Suprapubic skin (tissue), 4 donors: ENCODE measurements at regions not wholly inside any gene's neighbourhood (a gene's known extent, or its start where the extent isn't known, plus 50 kb on each side); places are given as distances from the start of the nearest gene placed in this dataset.

Source experiments
- DNase-seq, 2 donors: peaks; one replicate each; pipeline ENCODE4 v3.0.0-alpha.2; 2019; ENCODE audit warnings: low spot score in 2 of 2
- H3K27ac ChIP-seq: fragments of 200-600 bp; sonication (generic); one replicate; pipeline ENCODE4 v1.5.1; 2019
- H3K27me3 ChIP-seq: fragments of 200-600 bp; sonication (generic); one replicate; pipeline ENCODE4 v1.5.1; 2019
- H3K36me3 ChIP-seq: fragments of 200-600 bp; sonication (generic); one replicate; pipeline ENCODE4 v1.5.1; 2019
- H3K4me1 ChIP-seq: fragments of 200-600 bp; sonication (generic); one replicate; pipeline ENCODE4 v1.5.1; 2019
- H3K4me3 ChIP-seq: fragments of 200-600 bp; sonication (generic); one replicate; pipeline ENCODE4 v1.5.1; 2019; ENCODE audit warnings: mild to moderate bottlenecking
- H3K9me3 ChIP-seq: fragments of 200-600 bp; sonication (generic); one replicate; pipeline ENCODE4 v1.5.1; 2019
- CTCF ChIP-seq, 2 donors: fragments of 200-600 bp in 1 of 2; fragments of 450-650 bp in 1 of 2; sonication (generic) in 1 of 2; IDR thresholded peaks; one replicate each; pipeline ENCODE4 v1.5.1; 2016 to 2019; ENCODE audit warnings: antibody characterized with exemption in 2 of 2, mild to moderate bottlenecking in 1 of 2, moderate library complexity in 1 of 2
- EP300 ChIP-seq: sonication (generic); formaldehyde crosslinking; IDR thresholded peaks from one replicate; pipeline ENCODE4 v1.6.1; 2017; ENCODE audit warnings: antibody characterized with exemption
- POLR2A ChIP-seq, 2 donors: fragments of 450-650 bp; IDR thresholded peaks; one replicate each; pipeline ENCODE4 v1.6.1; 2017; ENCODE audit warnings: antibody characterized with exemption in 2 of 2, mild to moderate bottlenecking in 2 of 2, moderate library complexity in 2 of 2
- POLR2AphosphoS5 ChIP-seq, 3 donors: sonication (generic); formaldehyde crosslinking; IDR thresholded peaks; one replicate each; pipeline ENCODE4 v1.6.1; 2017; ENCODE audit warnings: antibody characterized with exemption in 3 of 3
- WGBS: methylation state at CpG from one replicate; pipeline ENCODE4 v1.1.5; 2018; 5-methylcytosine and 5-hydroxymethylcytosine counted together

- Histone ChIP-seq H3K9me3 (no peaks in the 10 kb centered on the region), H3K4me3 (no peak overlapping the region), H3K4me1 (no peaks in the 10 kb centered on the region), H3K36me3 (no peaks in the 10 kb centered on the region), H3K27me3 (no peaks in the 10 kb centered on the region), H3K27ac (no peak overlapping the region)
- WGBS, result 54% methylated on average over 1 of the region's 1 CpG
- DNase-seq, result no peak
- TF ChIP-seq POLR2AphosphoS5 (IDR thresholded peaks at IDR 0.05), result no peak
- TF ChIP-seq POLR2A (IDR thresholded peaks at IDR 0.05), result no peak
- TF ChIP-seq EP300, result no peak
These were observed 423.7 kb downstream of the TXNL1 start for GRCh38 chr18:56214706-56215105.

GRCh38 chr18:56210520-56210919, 427.9 kb downstream of the TXNL1 start:
- DNase-seq, result no peak
- Histone ChIP-seq H3K27ac (no peak overlapping the region), H3K27me3 (no peaks in the 10 kb centered on the region), H3K36me3 (no peaks in the 10 kb centered on the region), H3K9me3 (no peaks in the 10 kb centered on the region), H3K4me3 (no peak overlapping the region), H3K4me1 (no peaks in the 10 kb centered on the region)
- 72% methylated on average over 3 of the region's 3 CpGs for WGBS
- TF ChIP-seq POLR2A (IDR thresholded peaks at IDR 0.05) (no peak), POLR2AphosphoS5 (IDR thresholded peaks at IDR 0.05) (no peak), CTCF (IDR thresholded peaks at IDR 0.05) (no peak), EP300 (no peak)

GRCh38 chr18:56207989-56208388, 430.4 kb downstream of the TXNL1 start:
- 97% methylated on average over 6 of the region's 6 CpGs for WGBS
- no peak for DNase-seq

GRCh38 chr18:56204052-56204451, 434.3 kb downstream of the TXNL1 start:
- Histone ChIP-seq H3K27ac (no peak overlapping the region), H3K36me3 (no peaks in the 10 kb centered on the region), H3K4me3 (no peak overlapping the region), H3K4me1 (peaks cover 3% of the 10 kb centered on the region), H3K9me3 (no peaks in the 10 kb centered on the region), H3K27me3 (no peaks in the 10 kb centered on the region)
- no peak for DNase-seq
- TF ChIP-seq CTCF (IDR thresholded peaks at IDR 0.05) (no peak), POLR2A (IDR thresholded peaks at IDR 0.05) (no peak), POLR2AphosphoS5 (IDR thresholded peaks at IDR 0.05) (no peak), EP300 (no peak)

More at GRCh38 chr18:56207989-56208388, 430.4 kb downstream of the TXNL1 start:
- Histone ChIP-seq H3K36me3 (no peaks in the 10 kb centered on the region), H3K9me3 (no peaks in the 10 kb centered on the region), H3K4me3 (no peak overlapping the region), H3K27me3 (no peaks in the 10 kb centered on the region), H3K27ac (no peak overlapping the region), H3K4me1 (no peaks in the 10 kb centered on the region)
- no peak for TF ChIP-seq POLR2A (IDR thresholded peaks at IDR 0.05)
- no peak for TF ChIP-seq EP300
- TF ChIP-seq POLR2AphosphoS5 (IDR thresholded peaks at IDR 0.05), result no peak
- no peak for TF ChIP-seq CTCF (IDR thresholded peaks at IDR 0.05)

- H3K4me3 ChIP-seq, result no peak overlapping the region
- DNase-seq, result no peak
- peaks cover 3% of the 10 kb centered on the region for H3K4me1 ChIP-seq
- no peaks in the 10 kb centered on the region for H3K27me3 ChIP-seq
- no peaks in the 10 kb centered on the region for H3K36me3 ChIP-seq
- WGBS, result 42% methylated on average over 3 of the region's 3 CpGs
- no peaks in the 10 kb centered on the region for H3K9me3 ChIP-seq
- TF ChIP-seq POLR2AphosphoS5 (IDR thresholded peaks at IDR 0.05), result no peak
- no peak for TF ChIP-seq POLR2A (IDR thresholded peaks at IDR 0.05)
- no peak for TF ChIP-seq CTCF (IDR thresholded peaks at IDR 0.05)
- TF ChIP-seq EP300, result no peak
- no peak overlapping the region for H3K27ac ChIP-seq
These were observed 435.7 kb downstream of the TXNL1 start for GRCh38 chr18:56202678-56203077.

- no peaks in the 10 kb centered on the region for H3K36me3 ChIP-seq
- no peaks in the 10 kb centered on the region for H3K9me3 ChIP-seq
- H3K27me3 ChIP-seq, result no peaks in the 10 kb centered on the region
- peaks cover 3% of the 10 kb centered on the region for H3K4me1 ChIP-seq
- no peak for TF ChIP-seq CTCF (IDR thresholded peaks at IDR 0.05)
- TF ChIP-seq POLR2A (IDR thresholded peaks at IDR 0.05), result no peak
- no peak for TF ChIP-seq POLR2AphosphoS5 (IDR thresholded peaks at IDR 0.05)
- no peak for TF ChIP-seq EP300
- WGBS, result 89% methylated on average over 1 of the region's 1 CpG
- no peak overlapping the region for H3K4me3 ChIP-seq
- DNase-seq, result no peak
- no peak overlapping the region for H3K27ac ChIP-seq
These were observed 437.9 kb downstream of the TXNL1 start for GRCh38 chr18:56200381-56200911.
